SK-N-SH (cell line): ENCODE measurements at regions not wholly inside any gene's neighbourhood (a gene's known extent, or its start where the extent isn't known, plus 50 kb on each side); places are given as distances from the start of the nearest gene placed in this dataset.
"Not testable (repeated sequence)": the region's sequence is repeated elsewhere in the genome, so short reads cannot be mapped to it uniquely, and the experiment has no call there.

Source experiments
- CTCF ChIA-PET: fragments of 300-600, 350-600 bp; formaldehyde crosslinking; extraction: SDS; loops from one replicate; lab custom pipeline; 2021; lab: Yijun Ruan, JAX
- POLR2A ChIA-PET: fragments of 350-600 bp; sonication (Branson Sonifier 250); formaldehyde crosslinking; extraction: SDS; loops from one replicate; lab custom pipeline; 2020; ENCODE audit warnings: antibody characterized with exemption, inconsistent platforms; lab: Yijun Ruan, JAX
- DNase-seq: peaks from one replicate; pipeline ENCODE4 v3.0.0; 2012
- H2AFZ ChIP-seq: fragments of 200-600 bp; sonication (generic); 2 replicates; pipeline ENCODE4 v1.8.1; 2016; ENCODE audit warnings: antibody characterized with exemption, mild to moderate bottlenecking, low read depth
- H3F3A ChIP-seq: fragments of 200-600 bp; sonication (generic); replicated peaks from 2 replicates; pipeline ENCODE3; 2016; ENCODE audit warnings: antibody characterized with exemption, mild to moderate bottlenecking; ENCODE audit not compliant: insufficient read depth
- H3K27ac ChIP-seq, 2 experiments: fragments of 200-500 bp in 1 of 2; fragments of 200-600 bp in 1 of 2; sonication (Bioruptor generic) in 1 of 2; sonication (generic), shearing (Covaris generic) in 1 of 2; 2 replicates each; pipeline versions ENCODE4 v1.5.1 to v1.6.1; 2014 to 2016; ENCODE audit warnings: low read depth in 2 of 2, inconsistent platforms in 1 of 2, low read length in 1 of 2, mild to moderate bottlenecking in 1 of 2, mixed read lengths in 1 of 2
- H3K27me3 ChIP-seq: fragments of 200-600 bp; sonication (generic), shearing (Covaris generic); 2 replicates; pipeline ENCODE4 v1.6.1; 2016; ENCODE audit warnings: mixed run types; ENCODE audit not compliant: insufficient read depth
- H3K36me3 ChIP-seq, 2 experiments: fragments of 200-500 bp in 1 of 2; fragments of 200-600 bp in 1 of 2; sonication (Bioruptor generic) in 1 of 2; sonication (generic) in 1 of 2; replicated peaks in 1 of 2; 2 replicates each; pipeline versions ENCODE3 to v1.5.1; 2014 to 2016; ENCODE audit warnings: low read length in 1 of 2, mild to moderate bottlenecking in 1 of 2; ENCODE audit not compliant: insufficient read depth in 2 of 2, control insufficient read depth in 1 of 2
- H3K4me1 ChIP-seq, 2 experiments: fragments of 200-500 bp in 1 of 2; fragments of 200-600 bp in 1 of 2; sonication (Bioruptor generic) in 1 of 2; sonication (generic), shearing (Covaris generic) in 1 of 2; 2 replicates each; pipeline versions ENCODE4 v1.5.1 to v1.6.1; 2014 to 2016; ENCODE audit warnings: low read depth in 1 of 2, low read length in 1 of 2, mixed run types in 1 of 2; ENCODE audit not compliant: insufficient read depth in 2 of 2, control insufficient read depth in 1 of 2
- H3K4me2 ChIP-seq: fragments of 200-600 bp; sonication (generic), shearing (Covaris generic); 2 replicates; pipeline ENCODE4 v1.6.1; 2017; ENCODE audit warnings: mixed run types
- H3K4me3 ChIP-seq, 2 experiments: fragments of 200-500 bp in 1 of 2; fragments of 200-600 bp in 1 of 2; sonication (Bioruptor generic) in 1 of 2; sonication (generic), shearing (Covaris generic) in 1 of 2; 2 replicates each; pipeline versions ENCODE4 v1.5.1 to v1.8.1; 2014 to 2016; ENCODE audit warnings: low read depth in 2 of 2, inconsistent platforms in 1 of 2, low read length in 1 of 2, mild to moderate bottlenecking in 1 of 2, mixed read lengths in 1 of 2, moderate library complexity in 1 of 2
- H3K79me2 ChIP-seq: fragments of 200-600 bp; sonication (generic); 2 replicates; pipeline ENCODE4 v1.8.1; 2017; ENCODE audit warnings: mild to moderate bottlenecking; ENCODE audit not compliant: insufficient read depth
- H3K9ac ChIP-seq: fragments of 200-600 bp; sonication (generic); 2 replicates; pipeline ENCODE4 v1.6.1; 2017; ENCODE audit warnings: mixed run types
- H3K9me2 ChIP-seq: fragments of 200-600 bp; sonication (generic); 2 replicates; pipeline ENCODE4 v1.6.1; 2017; ENCODE audit warnings: mixed run types
- H3K9me3 ChIP-seq: fragments of 200-600 bp; sonication (generic); 2 replicates; pipeline ENCODE4 v1.6.1; 2017; ENCODE audit warnings: mixed run types, mild to moderate bottlenecking, moderate library complexity
- H4K20me1 ChIP-seq: fragments of 200-600 bp; sonication (generic); 2 replicates; pipeline ENCODE4 v1.6.1; 2017; ENCODE audit warnings: mild to moderate bottlenecking, mixed run types; ENCODE audit not compliant: insufficient read depth
- CTCF ChIP-seq: fragments of 200-600 bp; sonication (generic); IDR thresholded peaks from 2 replicates; pipeline ENCODE4 v1.6.1; 2017; ENCODE audit warnings: antibody characterized with exemption, mild to moderate bottlenecking, moderate library complexity
- ELF1 ChIP-seq: IDR thresholded peaks from 2 replicates; pipeline ENCODE4 v1.4.0; 2012
- FOXJ3 ChIP-seq: sonication (generic); formaldehyde crosslinking; IDR thresholded peaks from 2 replicates; pipeline ENCODE4 v1.5.1; 2020; ENCODE audit warnings: mild to moderate bottlenecking, missing genetic modification reagents
- FOXM1 ChIP-seq: IDR thresholded peaks from 2 replicates; pipeline ENCODE4 v1.4.0; 2012; ENCODE audit warnings: low read depth, mild to moderate bottlenecking
- GABPA ChIP-seq: IDR thresholded peaks from 2 replicates; pipeline ENCODE4 v1.4.0; 2012; ENCODE audit warnings: low read depth, mild to moderate bottlenecking
- GATA2 ChIP-seq: sonication (generic); formaldehyde crosslinking; IDR thresholded peaks from 2 replicates; pipeline ENCODE4 v1.5.0; 2020; ENCODE audit warnings: mild to moderate bottlenecking, missing genetic modification reagents
- IRF3 ChIP-seq: fragments of 150-350 bp; IDR thresholded peaks from 2 replicates; pipeline ENCODE4 v1.6.1; 2016; ENCODE audit warnings: mild to moderate bottlenecking, low read depth, low read length
- JUND ChIP-seq: IDR thresholded peaks from 2 replicates; pipeline ENCODE4 v1.4.0; 2012
- MAX ChIP-seq: IDR thresholded peaks from 2 replicates; pipeline ENCODE4 v1.4.0; 2012; ENCODE audit warnings: low read depth
- MEF2A ChIP-seq: IDR thresholded peaks from 2 replicates; pipeline ENCODE4 v1.4.0; 2012; ENCODE audit warnings: low read depth, borderline replicate concordance
- NFIC ChIP-seq: IDR thresholded peaks from 2 replicates; pipeline ENCODE4 v1.4.0; 2012; ENCODE audit warnings: borderline replicate concordance
- NRF1 ChIP-seq: IDR thresholded peaks from 2 replicates; pipeline ENCODE4 v1.6.1; 2012; ENCODE audit warnings: low read depth, mild to moderate bottlenecking, low read length
- PBX3 ChIP-seq: IDR thresholded peaks from 2 replicates; pipeline ENCODE4; 2012
- RCOR1 ChIP-seq: fragments of 150-350 bp; IDR thresholded peaks from 2 replicates; pipeline ENCODE4 v1.6.1; 2017; ENCODE audit warnings: antibody characterized with exemption, low read length
- RXRA ChIP-seq: IDR thresholded peaks from 2 replicates; pipeline ENCODE4 v1.4.0; 2012; ENCODE audit warnings: low read depth, mild to moderate bottlenecking, borderline replicate concordance
- SIN3A ChIP-seq: IDR thresholded peaks from 2 replicates; pipeline ENCODE4 v1.6.1; 2012; ENCODE audit warnings: low read depth, mild to moderate bottlenecking, low read length, moderate library complexity, borderline replicate concordance
- USF2 ChIP-seq: fragments of 150-350 bp; IDR thresholded peaks from 2 replicates; pipeline ENCODE4 v1.6.1; 2017; ENCODE audit warnings: antibody characterized with exemption, low read length, low read depth, borderline replicate concordance
- WGBS: methylation state at CpG from one replicate; pipeline ENCODE4 v1.1.6; 2017; ENCODE audit warnings: low lambda C conversion rate; 5-methylcytosine and 5-hydroxymethylcytosine counted together

- POLR2A ChIA-PET: no interaction called here
- Histone ChIP-seq H3K4me3 (no peak overlapping the region), H3F3A (no peaks in the 10 kb centered on the region), H4K20me1 (no peaks in the 10 kb centered on the region), H3K27me3 (peaks cover 66% of the 10 kb centered on the region), H2AFZ (no peak overlapping the region), H3K79me2 (no peaks in the 10 kb centered on the region), H3K36me3 (no peaks in the 10 kb centered on the region), H3K9me2 (no peaks in the 10 kb centered on the region), H3K27ac (no peak overlapping the region), H3K9ac (no peak overlapping the region), H3K9me3 (peaks cover 11% of the 10 kb centered on the region; the same call in 1 of the 2 replicates), H3K4me1 (no peaks in the 10 kb centered on the region), H3K4me2 (no peak overlapping the region)
- CTCF ChIA-PET: no interaction called here
- no peak for TF ChIP-seq MAX
- WGBS: 12% methylated on average over 3 of the region's 3 CpGs
- no peak for DNase-seq
Observed at GRCh38 chr7:155935005-155935557, 122.8 kb upstream of the SHH start.

GRCh38 chr7:155932324-155932723 lies 120.1 kb upstream of the SHH start:
- CTCF ChIA-PET: not testable (repeated sequence)

GRCh38 chr7:155931396-155932085 lies 119.3 kb upstream of the SHH start:
- Histone ChIP-seq H3K9me3 (no peaks in the 10 kb centered on the region), H2AFZ (no peak overlapping the region), H3K27me3 (peaks cover 71% of the 10 kb centered on the region), H3K27ac (no peak overlapping the region), H3K4me3 (no peak overlapping the region), H3K4me2 (no peak overlapping the region), H3K36me3 (no peaks in the 10 kb centered on the region), H3K9ac (no peak overlapping the region), H3K9me2 (no peaks in the 10 kb centered on the region), H3K4me1 (no peaks in the 10 kb centered on the region), H4K20me1 (no peaks in the 10 kb centered on the region), H3F3A (no peaks in the 10 kb centered on the region), H3K79me2 (no peaks in the 10 kb centered on the region)
- 26% methylated on average over 21 of the region's 24 CpGs for WGBS
- TF ChIP-seq MAX: no peak
- no peak for TF ChIP-seq JUND
- no peak for TF ChIP-seq MEF2A
- no peak for TF ChIP-seq FOXJ3 (CRISPR knock-in tag)
- no peak for TF ChIP-seq RXRA
- TF ChIP-seq SIN3A: no peak
- TF ChIP-seq RCOR1: no peak
- no peak for TF ChIP-seq NFIC
- no peak for TF ChIP-seq USF2
- no peak for TF ChIP-seq GABPA
- no peak for TF ChIP-seq NRF1
- no peak for TF ChIP-seq PBX3
- no peak for TF ChIP-seq IRF3
- TF ChIP-seq CTCF: no peak
- TF ChIP-seq FOXM1: no peak
- TF ChIP-seq GATA2: no peak
- TF ChIP-seq ELF1: no peak
- DNase-seq: no peak
- CTCF ChIA-PET: no interaction called here
- POLR2A ChIA-PET: no interaction called here

More at GRCh38 chr7:155932324-155932723, 120.1 kb upstream of the SHH start:
- H3F3A ChIP-seq, H2AFZ ChIP-seq, H3K27ac ChIP-seq, H3K4me3 ChIP-seq, H3K79me2 ChIP-seq, H4K20me1 ChIP-seq, H3K9ac ChIP-seq, POLR2A ChIA-PET, H3K36me3 ChIP-seq, H3K9me2 ChIP-seq, H3K4me1 ChIP-seq, DNase-seq, H3K4me2 ChIP-seq, H3K9me3 ChIP-seq: not testable (repeated sequence)
- peaks cover 71% of the 10 kb centered on the region for H3K27me3 ChIP-seq
- 38% methylated on average over 9 of the region's 10 CpGs for WGBS
